ENCODE measurements at regions not wholly inside any gene's neighbourhood (a gene's known extent, or its start where the extent isn't known, plus 50 kb on each side); places are given as distances from the start of the nearest gene placed in this dataset.

GRCh38 chr1:240030236-240030635, 61.4 kb upstream of the FMN2 start:
- BruUV-seq (replicated peaks): no TSS peak
- TF ChIP-seq CTCF (conservative IDR thresholded peaks at IDR 0.05; ENCODE audit: low read depth, low read length) (no peak), EZH2 (IDR thresholded peaks at IDR 0.05; ENCODE audit: borderline replicate concordance, low read depth, low read length, poor library complexity, severe bottlenecking) (no peak)
- intact Hi-C loops (cut with micrococcal nuclease; ENCODE audit: unreplicated experiment): no loop called here
- H3K27me3 ChIP-seq (replicated peaks; ENCODE audit: insufficient read depth, low read depth, low read length, poor library complexity): no peaks in the 10 kb centered on the region
- no peak for DNase-seq (ENCODE audit: low spot score)
- H3K4me1 ChIP-seq (ENCODE audit: insufficient read depth, low read length, poor library complexity, severe bottlenecking): no peaks in the 10 kb centered on the region
- H3K36me3 ChIP-seq (ENCODE audit: insufficient read depth, low read length, poor library complexity, severe bottlenecking): no peaks in the 10 kb centered on the region
- H3K27ac ChIP-seq (ENCODE audit: low read depth, low read length, poor library complexity, severe bottlenecking): no peak overlapping the region
- ChIA-PET CTCF (interaction anchor here (0.6 kb wide), 1 partner anchor 10 kb away, joined by 12 read pairs; no protein-coding TSS in a partner anchor), POLR2A (ENCODE audit: low non-redundant PET) (no interaction called here)
- no peaks in the 10 kb centered on the region for H3K9me3 ChIP-seq (ENCODE audit: low read depth, low read length, poor library complexity, severe bottlenecking)
- no peak overlapping the region for H3K4me3 ChIP-seq (ENCODE audit: low read depth, low read length, poor library complexity, severe bottlenecking)

DNA sequence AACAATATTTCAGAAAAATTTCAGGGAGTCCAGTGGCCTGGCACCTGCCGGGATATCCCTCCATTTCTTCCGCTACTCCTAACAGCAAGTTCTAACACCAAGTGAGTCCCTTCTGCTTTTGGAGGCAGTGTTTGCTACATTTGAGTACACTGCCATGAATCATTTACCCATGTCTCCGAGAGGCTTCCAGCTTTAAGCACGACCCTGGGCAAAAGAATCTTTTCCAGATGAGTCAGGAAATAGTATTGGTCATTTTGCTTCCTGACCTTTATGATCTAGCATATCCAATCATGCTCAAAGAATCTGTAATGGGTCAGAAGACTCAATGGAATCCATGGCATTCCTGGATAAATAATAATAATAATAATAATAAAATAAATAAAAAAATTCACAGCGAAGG, 60.7 kb upstream of the FMN2 start:
- Histone ChIP-seq H3K36me3 (ENCODE audit: insufficient read depth, low read length, poor library complexity, severe bottlenecking) (no peaks in the 10 kb centered on the region), H3K4me1 (ENCODE audit: insufficient read depth, low read length, poor library complexity, severe bottlenecking) (no peaks in the 10 kb centered on the region), H3K27ac (ENCODE audit: low read depth, low read length, poor library complexity, severe bottlenecking) (no peak overlapping the region), H3K9me3 (ENCODE audit: low read depth, low read length, poor library complexity, severe bottlenecking) (no peaks in the 10 kb centered on the region), H3K4me3 (ENCODE audit: low read depth, low read length, poor library complexity, severe bottlenecking) (no peak overlapping the region), H3K27me3 (replicated peaks; ENCODE audit: insufficient read depth, low read depth, low read length, poor library complexity) (no peaks in the 10 kb centered on the region)
- TF ChIP-seq CTCF (conservative IDR thresholded peaks at IDR 0.05; ENCODE audit: low read depth, low read length) (no peak), EZH2 (IDR thresholded peaks at IDR 0.05; ENCODE audit: borderline replicate concordance, low read depth, low read length, poor library complexity, severe bottlenecking) (no peak)
- ChIA-PET POLR2A (ENCODE audit: low non-redundant PET) (no interaction called here), CTCF (no interaction called here)
- BruUV-seq (replicated peaks): no TSS peak
- no peak for DNase-seq (ENCODE audit: low spot score)
- intact Hi-C loops (cut with micrococcal nuclease; ENCODE audit: unreplicated experiment): no loop called here

GRCh38 chr1:240031414-240031813, 60.3 kb upstream of the FMN2 start:
- intact Hi-C loops (cut with micrococcal nuclease; ENCODE audit: unreplicated experiment): no loop called here
- ChIA-PET CTCF (no interaction called here), POLR2A (ENCODE audit: low non-redundant PET) (no interaction called here)
- no peak for DNase-seq (ENCODE audit: low spot score)
- Histone ChIP-seq H3K4me3 (ENCODE audit: low read depth, low read length, poor library complexity, severe bottlenecking) (no peak overlapping the region), H3K9me3 (ENCODE audit: low read depth, low read length, poor library complexity, severe bottlenecking) (no peaks in the 10 kb centered on the region), H3K27ac (ENCODE audit: low read depth, low read length, poor library complexity, severe bottlenecking) (no peak overlapping the region), H3K4me1 (ENCODE audit: insufficient read depth, low read length, poor library complexity, severe bottlenecking) (no peaks in the 10 kb centered on the region), H3K27me3 (replicated peaks; ENCODE audit: insufficient read depth, low read depth, low read length, poor library complexity) (no peaks in the 10 kb centered on the region), H3K36me3 (ENCODE audit: insufficient read depth, low read length, poor library complexity, severe bottlenecking) (no peaks in the 10 kb centered on the region)
- TF ChIP-seq CTCF (conservative IDR thresholded peaks at IDR 0.05; ENCODE audit: low read depth, low read length) (no peak), EZH2 (IDR thresholded peaks at IDR 0.05; ENCODE audit: borderline replicate concordance, low read depth, low read length, poor library complexity, severe bottlenecking) (no peak)
- no TSS peak for BruUV-seq (replicated peaks)
